HFFc6 (cell line): ENCODE measurements at regions not wholly inside any gene's neighbourhood (a gene's known extent, or its start where the extent isn't known, plus 50 kb on each side); places are given as distances from the start of the nearest gene placed in this dataset.

ENCODE experiments used
- DNase-seq: peaks from one replicate; pipeline ENCODE4 v3.0.0-alpha.2; 2018
- H3K27ac Mint-ChIP-seq: 2 replicates; pipeline ENCODE4 v1.8.0; 2020; ENCODE audit warnings: mild to moderate bottlenecking, mixed read lengths
- H3K27me3 Mint-ChIP-seq: 2 replicates; pipeline ENCODE4 v1.8.0; 2021; ENCODE audit warnings: mild to moderate bottlenecking, moderate library complexity, mixed read lengths; ENCODE audit not compliant: insufficient read depth
- H3K36me3 Mint-ChIP-seq: 2 replicates; pipeline ENCODE4 v1.8.0; 2021; ENCODE audit warnings: low read depth, mixed read lengths
- H3K4me1 Mint-ChIP-seq: 2 replicates; pipeline ENCODE4 v1.8.0; 2020; ENCODE audit warnings: low read depth, mixed read lengths
- H3K4me3 Mint-ChIP-seq: 2 replicates; pipeline ENCODE4 v1.8.0; 2020; ENCODE audit warnings: mild to moderate bottlenecking, moderate library complexity, mixed read lengths
- H3K9me3 Mint-ChIP-seq: 2 replicates; pipeline ENCODE4 v1.8.0; 2020; ENCODE audit warnings: mild to moderate bottlenecking, mixed read lengths
- CTCF ChIP-seq: fragments of 200-600 bp; sonication (generic); IDR thresholded peaks from 2 replicates; pipeline ENCODE4 v1.5.0; 2021; ENCODE audit warnings: antibody characterized with exemption, mild to moderate bottlenecking

- Mint-ChIP-seq H3K27me3 (no peaks in the 10 kb centered on the region), H3K4me1 (peaks cover 49% of the 10 kb centered on the region), H3K27ac (peak overlapping the region; percentile 68), H3K9me3 (no peaks in the 10 kb centered on the region), H3K36me3 (peaks cover 7% of the 10 kb centered on the region; the same call in 1 of the 2 replicates), H3K4me3 (no peak overlapping the region; the same call in 1 of the 2 replicates)
- no peak for TF ChIP-seq CTCF
- DNase-seq, result no peak
Observed at GRCh38 chr5:92559331-92559730, 1021.7 kb downstream of the NR2F1-AS1 start.

GRCh38 chr5:92556747-92557146 is 1024.3 kb downstream of the NR2F1-AS1 start:
- Mint-ChIP-seq H3K9me3 (no peaks in the 10 kb centered on the region), H3K36me3 (peaks cover 7% of the 10 kb centered on the region; the same call in 1 of the 2 replicates), H3K4me1 (peaks cover 57% of the 10 kb centered on the region), H3K4me3 (no peak overlapping the region), H3K27me3 (no peaks in the 10 kb centered on the region), H3K27ac (no peak overlapping the region)
- no peak for TF ChIP-seq CTCF
- DNase-seq, result no peak

- DNase-seq, result no peak
- H3K4me3 Mint-ChIP-seq, result no peak overlapping the region
- no peaks in the 10 kb centered on the region for H3K9me3 Mint-ChIP-seq
- H3K4me1 Mint-ChIP-seq, result peaks cover 41% of the 10 kb centered on the region
- H3K36me3 Mint-ChIP-seq, result peaks cover 7% of the 10 kb centered on the region; the same call in 1 of the 2 replicates
- no peak overlapping the region for H3K27ac Mint-ChIP-seq
- no peak for TF ChIP-seq CTCF
- no peaks in the 10 kb centered on the region for H3K27me3 Mint-ChIP-seq
Observed at GRCh38 chr5:92554447-92555085, 1026.5 kb downstream of the NR2F1-AS1 start.

- Mint-ChIP-seq H3K4me3 (peak overlapping the region; percentile 81), H3K36me3 (peaks cover 7% of the 10 kb centered on the region; the same call in 1 of the 2 replicates), H3K9me3 (no peaks in the 10 kb centered on the region), H3K4me1 (peaks cover 37% of the 10 kb centered on the region), H3K27me3 (no peaks in the 10 kb centered on the region), H3K27ac (peak overlapping the region; percentile 96)
- TF ChIP-seq CTCF, result no peak
- DNase-seq, result no peak
Observed at GRCh38 chr5:92553326-92553725, 1027.7 kb downstream of the NR2F1-AS1 start.

- TF ChIP-seq CTCF, result no peak
- Mint-ChIP-seq H3K27me3 (no peaks in the 10 kb centered on the region), H3K27ac (peak overlapping the region; percentile 96), H3K4me1 (peaks cover 37% of the 10 kb centered on the region), H3K9me3 (no peaks in the 10 kb centered on the region), H3K36me3 (peaks cover 7% of the 10 kb centered on the region; the same call in 1 of the 2 replicates), H3K4me3 (peak overlapping the region; percentile 81)
- DNase-seq, result peak; percentile 93
Observed at GRCh38 chr5:92552206-92553160, 1028.5 kb downstream of the NR2F1-AS1 start.
